ENCODE measurements at regions not wholly inside any gene's neighbourhood (a gene's known extent, or its start where the extent isn't known, plus 50 kb on each side); places are given as distances from the start of the nearest gene placed in this dataset.
A peak's percentile ranks its signal among the peaks of the same experiment; 100 is the strongest.
"Not testable (repeated sequence)": the region's sequence is repeated elsewhere in the genome, so short reads cannot be mapped to it uniquely, and the experiment has no call there.

DNA sequence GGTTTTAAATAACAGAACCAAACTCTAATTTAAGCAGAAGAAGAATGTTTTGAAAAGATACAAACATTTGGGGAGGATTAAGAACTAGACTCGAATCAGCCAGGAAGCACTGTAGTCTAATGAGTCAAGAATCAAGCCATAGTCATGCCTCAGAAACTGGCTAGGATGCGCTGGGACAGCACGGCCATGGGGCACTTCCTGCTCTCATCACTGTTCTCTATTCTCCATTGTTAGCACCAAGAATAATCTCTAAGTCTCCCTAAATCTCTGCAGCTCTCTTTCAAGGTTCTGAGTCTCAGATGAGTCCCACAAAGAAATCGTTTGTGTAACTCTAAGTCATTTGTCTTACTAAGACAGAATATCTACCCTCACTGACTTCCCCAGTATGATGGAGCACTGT lies 399.0 kb upstream of the KCNMB2 start:
- H3K36me3 ChIP-seq: no peaks in the 10 kb centered on the region
- 55% methylated on average over 4 of the region's 4 CpGs for WGBS
- H3K27me3 ChIP-seq: no peaks in the 10 kb centered on the region
- no peaks in the 10 kb centered on the region for H3K9me3 ChIP-seq
- intact Hi-C loops (cut with DNase I): no loop called here
- no peak for TF ChIP-seq POLR2AphosphoS5 (IDR thresholded peaks at IDR 0.05)
- no peak for TF ChIP-seq EP300 (IDR thresholded peaks at IDR 0.05)
- TF ChIP-seq, protein P1, sequence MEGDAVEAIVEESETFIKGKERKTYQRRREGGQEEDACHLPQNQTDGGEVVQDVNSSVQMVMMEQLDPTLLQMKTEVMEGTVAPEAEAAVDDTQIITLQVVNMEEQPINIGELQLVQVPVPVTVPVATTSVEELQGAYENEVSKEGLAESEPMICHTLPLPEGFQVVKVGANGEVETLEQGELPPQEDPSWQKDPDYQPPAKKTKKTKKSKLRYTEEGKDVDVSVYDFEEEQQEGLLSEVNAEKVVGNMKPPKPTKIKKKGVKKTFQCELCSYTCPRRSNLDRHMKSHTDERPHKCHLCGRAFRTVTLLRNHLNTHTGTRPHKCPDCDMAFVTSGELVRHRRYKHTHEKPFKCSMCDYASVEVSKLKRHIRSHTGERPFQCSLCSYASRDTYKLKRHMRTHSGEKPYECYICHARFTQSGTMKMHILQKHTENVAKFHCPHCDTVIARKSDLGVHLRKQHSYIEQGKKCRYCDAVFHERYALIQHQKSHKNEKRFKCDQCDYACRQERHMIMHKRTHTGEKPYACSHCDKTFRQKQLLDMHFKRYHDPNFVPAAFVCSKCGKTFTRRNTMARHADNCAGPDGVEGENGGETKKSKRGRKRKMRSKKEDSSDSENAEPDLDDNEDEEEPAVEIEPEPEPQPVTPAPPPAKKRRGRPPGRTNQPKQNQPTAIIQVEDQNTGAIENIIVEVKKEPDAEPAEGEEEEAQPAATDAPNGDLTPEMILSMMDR (IDR thresholded peaks at IDR 0.05): no peak
- TF ChIP-seq POLR2A (IDR thresholded peaks at IDR 0.05; ENCODE audit: low read depth): no peak
- DNase-seq (ENCODE audit: extremely low spot score): no peak
- H3K27ac ChIP-seq (replicated peaks in 1 of 4): peak overlapping the region; percentile 27 to 69 (median 40)
- H3K4me3 ChIP-seq: no peak overlapping the region
- peaks cover 0 to 28% (median 23%) of the 10 kb centered on the region in 4 donors for H3K4me1 ChIP-seq

GRCh38 chr3:178137831-178138230 lies 398.4 kb upstream of the KCNMB2 start:
- no peak overlapping the region for H3K4me3 ChIP-seq
- no peak for TF ChIP-seq EP300 (IDR thresholded peaks at IDR 0.05)
- TF ChIP-seq POLR2AphosphoS5 (IDR thresholded peaks at IDR 0.05): no peak
- TF ChIP-seq, protein P1 (IDR thresholded peaks at IDR 0.05): no peak
- no peak for TF ChIP-seq POLR2A (IDR thresholded peaks at IDR 0.05; ENCODE audit: low read depth)
- H3K9me3 ChIP-seq: no peaks in the 10 kb centered on the region
- H3K27me3 ChIP-seq: no peaks in the 10 kb centered on the region
- H3K27ac ChIP-seq (replicated peaks in 1 of 4): no peak overlapping the region
- H3K36me3 ChIP-seq: no peaks in the 10 kb centered on the region
- WGBS: 87% methylated on average over 3 of the region's 3 CpGs
- peaks cover 0 to 28% (median 19%) of the 10 kb centered on the region in 4 donors for H3K4me1 ChIP-seq
- DNase-seq (ENCODE audit: extremely low spot score): no peak
- intact Hi-C loops (cut with DNase I): no loop called here

DNA sequence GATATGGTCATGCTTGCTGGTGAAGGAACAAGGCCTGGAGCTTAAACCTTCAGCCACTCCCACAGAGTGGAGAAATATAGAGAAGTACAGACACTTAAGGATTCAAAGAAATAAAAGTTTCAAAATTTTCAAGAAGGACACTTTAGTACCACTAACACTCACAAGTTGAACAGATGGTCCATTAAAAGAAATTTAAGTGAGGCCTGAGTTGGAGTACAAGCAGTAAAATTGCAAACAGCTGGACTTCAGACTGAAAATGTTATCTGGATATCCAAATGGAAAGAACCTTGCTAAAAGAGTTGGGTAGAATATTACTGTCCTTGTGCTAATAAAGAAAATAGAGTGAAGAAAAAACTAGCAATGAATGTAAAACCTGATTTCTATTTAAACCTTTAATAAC lies 397.1 kb upstream of the KCNMB2 start:
- H3K4me1 ChIP-seq: peaks cover 0 to 28% (median 19%) of the 10 kb centered on the region in 4 donors
- intact Hi-C loops (cut with DNase I): no loop called here
- DNase-seq (ENCODE audit: extremely low spot score): no peak
- H3K4me3 ChIP-seq: no peak overlapping the region
- TF ChIP-seq, protein P1 (IDR thresholded peaks at IDR 0.05): no peak
- TF ChIP-seq EP300 (IDR thresholded peaks at IDR 0.05): no peak
- TF ChIP-seq POLR2AphosphoS5 (IDR thresholded peaks at IDR 0.05): no peak
- no peaks in the 10 kb centered on the region for H3K27me3 ChIP-seq
- H3K9me3 ChIP-seq: no peaks in the 10 kb centered on the region
- no peaks in the 10 kb centered on the region for H3K36me3 ChIP-seq
- no peak overlapping the region for H3K27ac ChIP-seq (replicated peaks in 1 of 4)

- intact Hi-C loops (cut with DNase I): no loop called here
- no peaks in the 10 kb centered on the region for H3K9me3 ChIP-seq
- H3K27me3 ChIP-seq: no peaks in the 10 kb centered on the region
- 86% methylated on average over 4 of the region's 4 CpGs for WGBS
- DNase-seq (ENCODE audit: extremely low spot score): no peak
- no peak overlapping the region for H3K27ac ChIP-seq (replicated peaks in 1 of 4)
- no peak overlapping the region for H3K4me3 ChIP-seq
- H3K36me3 ChIP-seq: no peaks in the 10 kb centered on the region
- peaks cover 0 to 25% (median 16%) of the 10 kb centered on the region in 4 donors for H3K4me1 ChIP-seq
- TF ChIP-seq POLR2A (IDR thresholded peaks at IDR 0.05; ENCODE audit: low read depth) (no peak), EP300 (IDR thresholded peaks at IDR 0.05) (no peak), POLR2AphosphoS5 (IDR thresholded peaks at IDR 0.05) (no peak)
- TF ChIP-seq, protein P1 (IDR thresholded peaks at IDR 0.05): no peak
These were observed 395.5 kb upstream of the KCNMB2 start for GRCh38 chr3:178140531-178141304.

- DNase-seq (ENCODE audit: extremely low spot score); H3K27ac ChIP-seq (replicated peaks in 1 of 4); H3K36me3 ChIP-seq; H3K9me3 ChIP-seq; H3K27me3 ChIP-seq; H3K4me3 ChIP-seq; intact Hi-C loops (cut with DNase I): not testable (repeated sequence)
- H3K4me1 ChIP-seq: peaks cover 0 to 19% (median 11%) of the 10 kb centered on the region in 4 donors
- WGBS: no CpG with 5 or more reads among the region's 1 CpG
These were observed 394.9 kb upstream of the KCNMB2 start for GRCh38 chr3:178141305-178141684.
